PC-3 (cell line): ENCODE measurements at regions not wholly inside any gene's neighbourhood (a gene's known extent, or its start where the extent isn't known, plus 50 kb on each side); places are given as distances from the start of the nearest gene placed in this dataset.

Source experiments
- EZH2 ChIP-seq: fragments of 300-600 bp; sonication (generic); IDR thresholded peaks from one replicate; pipeline ENCODE4 v1.6.1; 2017; ENCODE audit warnings: antibody characterized with exemption, mild to moderate bottlenecking, low read length; ENCODE audit not compliant: unreplicated experiment
- TF ChIP-seq, protein P1 (sequence below): fragments of 300-600 bp; sonication (generic); conservative IDR thresholded peaks from 2 replicates; pipeline ENCODE4 v1.5.1; 2017; ENCODE audit warnings: antibody characterized with exemption, low read depth, mild to moderate bottlenecking, low read length

DNA sequence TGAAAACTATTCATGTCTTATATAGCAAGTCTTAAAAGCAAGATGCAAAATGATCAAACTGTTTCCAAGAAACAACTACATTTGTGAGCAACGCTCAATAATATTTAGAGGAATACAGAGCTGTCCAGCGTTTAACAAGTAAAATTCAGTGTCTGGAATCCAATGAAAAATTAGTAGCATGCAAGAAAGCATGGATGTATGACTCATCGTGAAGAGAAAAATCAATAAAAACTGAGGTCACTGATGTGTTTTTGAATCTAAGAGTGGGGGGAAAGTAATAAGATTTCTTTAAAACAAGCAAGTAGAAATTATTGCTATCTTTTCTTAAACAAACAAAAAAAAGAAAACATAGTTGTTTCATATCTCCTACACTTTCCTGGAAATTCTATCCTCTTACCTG lies 600.3 kb upstream of the GOLIM4 start:
- TF ChIP-seq EZH2 = no peak
- TF ChIP-seq, protein P1, sequence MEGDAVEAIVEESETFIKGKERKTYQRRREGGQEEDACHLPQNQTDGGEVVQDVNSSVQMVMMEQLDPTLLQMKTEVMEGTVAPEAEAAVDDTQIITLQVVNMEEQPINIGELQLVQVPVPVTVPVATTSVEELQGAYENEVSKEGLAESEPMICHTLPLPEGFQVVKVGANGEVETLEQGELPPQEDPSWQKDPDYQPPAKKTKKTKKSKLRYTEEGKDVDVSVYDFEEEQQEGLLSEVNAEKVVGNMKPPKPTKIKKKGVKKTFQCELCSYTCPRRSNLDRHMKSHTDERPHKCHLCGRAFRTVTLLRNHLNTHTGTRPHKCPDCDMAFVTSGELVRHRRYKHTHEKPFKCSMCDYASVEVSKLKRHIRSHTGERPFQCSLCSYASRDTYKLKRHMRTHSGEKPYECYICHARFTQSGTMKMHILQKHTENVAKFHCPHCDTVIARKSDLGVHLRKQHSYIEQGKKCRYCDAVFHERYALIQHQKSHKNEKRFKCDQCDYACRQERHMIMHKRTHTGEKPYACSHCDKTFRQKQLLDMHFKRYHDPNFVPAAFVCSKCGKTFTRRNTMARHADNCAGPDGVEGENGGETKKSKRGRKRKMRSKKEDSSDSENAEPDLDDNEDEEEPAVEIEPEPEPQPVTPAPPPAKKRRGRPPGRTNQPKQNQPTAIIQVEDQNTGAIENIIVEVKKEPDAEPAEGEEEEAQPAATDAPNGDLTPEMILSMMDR = no peak
